Sciatic nerve (tissue), 2 donors: ENCODE measurements at regions not wholly inside any gene's neighbourhood (a gene's known extent, or its start where the extent isn't known, plus 50 kb on each side); places are given as distances from the start of the nearest gene placed in this dataset.

Experiments
- ATAC-seq: fragments of 200-7000 bp; cut with Tn5 transposase; one replicate; pipeline ENCODE4 v1.9.1; 2020; ENCODE audit warnings: mild to moderate bottlenecking, moderate library complexity
- DNase-seq: peaks from one replicate; pipeline ENCODE4 v3.0.0-alpha.2; 2020; ENCODE audit warnings: low spot score
- intact Hi-C: fragments of 100-400 bp; cut with DNase I; formaldehyde crosslinking; loops from one replicate; pipeline ENCODE4 v1.14.2; 2022
- donor health status: DM: no; HTN: no; CAD: no.
- donor health status: DM: no; HTN: no; CAD: no.

DNA sequence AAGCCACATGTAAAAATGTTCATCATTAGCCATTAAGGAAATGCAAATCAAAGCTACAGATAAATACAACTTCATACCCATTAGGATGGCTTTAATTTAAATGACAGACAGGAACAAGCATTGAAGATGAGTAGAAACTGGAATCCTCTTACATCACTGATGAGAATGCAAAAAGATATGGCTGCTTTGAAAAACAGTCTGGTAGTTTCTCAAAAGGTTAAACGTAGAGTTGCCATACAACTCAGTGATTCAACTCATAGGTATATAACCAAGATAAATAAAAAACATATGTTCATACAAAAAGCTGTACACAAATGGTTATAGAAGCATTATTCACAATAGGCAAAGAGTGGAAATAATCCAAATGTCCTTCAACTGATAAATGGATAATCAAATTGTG, 228.8 kb upstream of the ZNF462 start:
- no peak for ATAC-seq
- intact Hi-C loops: loop anchor here (2.0 kb wide), 1 partner anchor 17 kb away; no protein-coding TSS in a partner anchor
- no peak for DNase-seq

DNA sequence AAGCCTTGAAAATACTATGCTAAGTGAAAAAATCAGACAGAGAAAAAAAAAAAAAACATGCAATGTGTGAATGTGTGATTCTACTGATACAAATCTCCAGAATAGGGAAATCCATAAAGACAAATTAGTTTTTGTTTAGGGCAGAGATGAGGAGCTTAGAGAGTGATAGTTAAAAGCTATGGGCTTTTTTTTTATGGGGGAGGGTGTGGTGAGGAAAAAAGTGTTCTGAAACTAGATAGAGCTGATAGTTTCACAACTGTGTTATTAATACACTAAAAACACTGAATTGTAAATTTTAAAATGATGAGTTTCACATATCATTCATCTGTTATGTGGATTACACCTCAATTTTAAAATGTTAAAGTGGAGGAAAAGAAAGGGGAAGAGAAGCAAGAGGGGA, 228.3 kb upstream of the ZNF462 start:
- DNase-seq (no peak), ATAC-seq (no peak)
- intact Hi-C loops: loop anchor here (2.0 kb wide), 1 partner anchor 18 kb away; no protein-coding TSS in a partner anchor

DNA sequence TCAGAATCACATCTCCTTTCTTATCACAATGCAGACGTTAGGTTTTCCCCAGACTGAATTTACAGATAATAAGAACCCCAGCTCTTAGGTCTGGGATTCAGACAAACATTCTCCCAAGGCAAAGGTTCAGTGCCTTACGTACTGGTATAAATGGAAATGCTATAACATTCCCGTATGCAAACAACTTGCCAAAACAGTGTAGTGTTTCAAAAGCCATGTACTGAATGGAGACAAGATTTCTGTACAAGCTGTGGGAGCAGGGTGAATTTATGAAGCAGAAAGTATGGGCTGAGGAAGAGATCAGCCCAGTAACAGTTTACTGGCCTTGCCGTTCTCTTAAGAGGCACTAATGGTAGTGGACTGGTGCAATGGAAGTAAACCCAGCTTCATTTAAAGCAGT, 225.5 kb upstream of the ZNF462 start:
- intact Hi-C loops: no loop called here
- ATAC-seq: no peak
- DNase-seq: no peak

DNA sequence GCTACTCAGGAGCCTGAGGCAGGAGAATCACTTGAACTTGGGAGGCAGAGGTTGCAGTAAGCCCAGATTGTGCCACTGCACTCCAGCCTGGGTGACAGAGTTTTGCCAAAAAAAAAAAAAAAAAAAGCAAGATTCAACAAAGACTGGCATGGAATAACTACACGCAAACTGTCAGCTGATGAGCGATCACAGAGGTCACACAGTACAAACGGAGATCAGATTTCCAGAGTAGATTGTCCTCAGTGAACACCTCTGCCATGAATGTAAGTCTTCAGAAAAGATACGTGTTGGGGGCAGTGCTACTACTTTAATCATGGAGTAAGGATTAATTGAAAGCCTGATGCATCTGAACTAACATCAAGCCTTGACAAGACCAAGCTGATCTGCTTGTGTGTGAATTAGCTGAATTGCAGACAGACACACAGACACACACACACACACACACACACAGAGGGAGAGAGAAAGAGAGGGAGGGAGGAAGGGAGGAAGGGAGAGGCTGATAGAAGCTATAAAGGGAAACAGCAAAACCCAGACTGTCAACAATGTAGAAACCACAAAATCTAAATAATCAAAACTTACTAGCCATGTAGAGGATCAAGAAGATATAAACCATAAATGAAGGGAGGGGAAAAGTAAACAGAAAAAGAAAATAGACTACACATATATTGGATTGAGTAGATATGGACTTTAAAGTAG, 222.9 kb upstream of the ZNF462 start:
- DNase-seq: no peak
- ATAC-seq: no peak
- intact Hi-C loops: no loop called here

DNA sequence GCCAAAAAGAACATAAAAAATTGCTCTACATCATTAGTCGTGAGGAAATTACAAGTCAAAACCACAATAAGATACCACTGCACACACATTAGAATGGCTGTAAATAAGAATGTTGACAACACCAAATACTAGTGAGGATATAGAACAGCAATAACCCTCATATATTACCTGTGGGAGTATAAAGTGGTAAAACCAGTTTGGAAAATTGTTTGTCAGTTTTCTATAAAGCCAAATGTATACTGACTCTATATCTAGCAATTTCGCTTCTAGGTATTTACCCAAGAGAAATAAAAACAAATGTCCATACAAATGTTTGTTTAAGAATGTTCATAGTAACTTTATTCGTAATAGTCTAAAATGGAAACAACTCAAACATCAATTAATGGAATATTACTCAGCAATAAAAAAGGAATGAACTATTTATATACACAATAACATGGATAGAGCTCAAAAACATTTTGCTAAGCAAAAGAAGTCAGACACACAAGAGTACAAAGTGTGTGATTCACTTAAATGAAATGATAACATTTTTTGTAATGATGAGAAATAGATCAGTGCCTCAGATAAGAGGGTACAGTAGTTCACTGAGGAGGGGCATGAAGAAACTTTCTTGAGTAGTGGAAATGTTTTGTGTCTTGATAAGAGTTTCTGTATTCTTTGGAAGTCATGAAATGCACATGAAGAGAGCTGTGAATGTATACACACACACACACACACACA, 219.6 kb upstream of the ZNF462 start:
- DNase-seq: no peak
- ATAC-seq: no peak
- intact Hi-C loops: no loop called here

DNA sequence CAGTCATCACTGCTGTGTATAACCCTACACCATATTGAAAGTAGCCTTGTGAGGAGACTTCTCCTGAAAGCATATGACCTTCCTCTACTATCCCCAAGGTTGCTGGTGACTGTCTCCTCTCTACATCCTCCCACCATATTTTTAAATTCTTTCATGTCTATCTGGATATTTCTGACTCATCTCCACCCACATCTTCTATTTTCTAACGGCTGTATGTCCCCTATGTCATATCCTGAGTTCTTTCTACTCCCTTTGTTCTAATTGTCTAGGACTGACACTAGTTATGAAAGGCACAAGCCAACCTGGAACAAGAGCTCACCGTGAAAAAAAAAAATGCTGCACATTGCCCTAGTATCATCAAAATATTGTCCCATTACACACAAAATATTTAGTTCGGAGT, 218.3 kb upstream of the ZNF462 start:
- ATAC-seq: no peak
- intact Hi-C loops: no loop called here
- DNase-seq: no peak

DNA sequence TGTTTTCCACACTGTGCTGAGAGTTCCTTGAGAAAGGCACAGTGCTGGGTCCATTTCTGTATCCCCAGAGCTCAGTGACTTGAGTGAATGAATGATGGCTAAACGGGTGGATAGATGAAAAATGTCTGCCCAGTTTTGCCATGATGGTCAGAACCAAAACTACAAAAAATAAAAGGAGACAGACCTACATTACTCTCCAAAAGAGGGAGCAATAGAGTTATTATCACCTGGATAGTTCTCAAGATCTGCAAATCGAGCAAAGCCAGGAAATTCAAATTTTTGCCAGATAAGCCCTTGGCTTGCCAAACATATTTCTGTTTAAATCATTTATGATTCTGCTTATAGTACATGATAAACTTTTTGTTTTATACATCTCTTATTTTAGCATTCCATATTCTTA, 214.2 kb upstream of the ZNF462 start:
- intact Hi-C loops: no loop called here
- no peak for ATAC-seq

DNA sequence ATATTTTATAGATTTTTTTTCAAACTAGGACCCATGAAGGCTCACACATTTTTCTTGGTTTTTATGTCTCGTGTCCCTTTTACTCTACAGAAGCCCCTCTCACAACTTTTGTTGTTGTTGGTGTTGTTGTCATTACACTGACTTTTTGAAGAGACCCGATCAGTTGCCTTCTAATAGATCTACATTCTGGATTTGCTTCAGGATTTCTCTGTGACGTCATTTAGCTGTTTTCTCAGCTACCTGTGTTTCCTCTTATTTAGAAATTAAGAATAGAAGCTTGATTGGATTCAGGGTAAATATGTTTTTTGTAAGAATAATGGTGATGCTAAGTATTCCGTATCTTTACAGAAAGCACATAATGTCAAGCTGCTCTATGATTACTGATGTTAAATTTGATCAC, 213.3 kb upstream of the ZNF462 start:
- no peak for ATAC-seq
- intact Hi-C loops: no loop called here
- DNase-seq: no peak

More for the DNA sequence above, 214.2 kb upstream of the ZNF462 start:
- DNase-seq: no peak

DNA sequence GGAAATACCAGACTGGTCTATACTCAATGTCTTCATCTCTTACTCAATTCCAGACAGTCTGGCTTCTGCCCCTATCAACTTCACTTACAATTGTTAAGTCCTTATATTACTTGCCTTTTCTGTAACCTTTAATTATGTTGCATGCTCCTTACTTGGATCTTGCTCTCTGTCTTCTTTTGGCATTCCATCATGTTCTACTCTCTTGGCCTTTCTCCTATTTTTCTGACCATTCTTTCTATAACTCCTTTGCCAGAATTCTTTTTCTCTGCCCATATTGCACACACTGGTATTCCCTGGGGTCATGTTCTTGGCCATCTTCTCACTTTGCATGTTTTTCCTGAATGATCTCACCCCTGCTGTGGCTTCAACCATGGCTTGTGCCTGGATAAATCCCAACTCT, 209.8 kb upstream of the ZNF462 start:
- DNase-seq: no peak
- ATAC-seq: peak; percentile 79
- intact Hi-C loops: no loop called here

DNA sequence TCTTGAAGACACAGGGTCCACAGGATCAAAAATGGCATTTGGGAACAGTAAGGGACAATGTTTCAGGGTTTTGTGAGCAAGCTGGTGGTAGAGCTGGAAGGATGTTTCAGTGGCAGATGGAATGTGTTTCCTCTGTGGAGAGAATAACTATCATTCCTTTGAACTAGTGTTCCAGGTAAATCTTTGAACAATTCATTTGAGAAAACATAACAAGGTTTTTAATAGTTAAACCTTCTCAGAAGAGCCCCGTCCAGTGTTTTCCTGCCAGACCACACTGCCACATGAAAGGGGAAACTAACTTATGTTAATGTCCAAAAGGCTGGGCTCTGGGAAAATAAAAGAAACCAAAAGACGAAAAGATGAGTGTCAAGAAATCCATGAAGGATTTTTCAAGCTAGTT, 207.0 kb upstream of the ZNF462 start:
- no peak for ATAC-seq
- intact Hi-C loops: no loop called here
- DNase-seq: no peak

DNA sequence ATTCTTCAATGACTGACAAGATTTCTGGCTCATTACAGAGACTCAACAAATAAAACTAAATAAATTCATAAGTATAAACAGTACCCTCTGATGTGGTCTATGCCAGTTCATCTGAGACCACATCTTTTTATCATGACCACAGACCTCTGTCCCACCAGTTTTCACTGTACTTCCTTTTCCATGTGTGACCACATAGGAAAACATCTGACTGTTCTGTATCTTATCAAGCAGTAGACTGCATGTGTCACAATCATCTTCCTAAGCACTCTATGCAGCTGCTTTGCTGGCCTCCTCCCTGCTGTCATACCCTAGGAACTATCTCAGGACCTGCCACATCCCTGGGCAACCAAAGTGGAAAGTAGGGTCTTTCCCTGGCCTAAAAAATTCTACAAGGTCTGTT, 205.0 kb upstream of the ZNF462 start:
- DNase-seq (no peak), ATAC-seq (no peak)
- intact Hi-C loops: no loop called here

DNA sequence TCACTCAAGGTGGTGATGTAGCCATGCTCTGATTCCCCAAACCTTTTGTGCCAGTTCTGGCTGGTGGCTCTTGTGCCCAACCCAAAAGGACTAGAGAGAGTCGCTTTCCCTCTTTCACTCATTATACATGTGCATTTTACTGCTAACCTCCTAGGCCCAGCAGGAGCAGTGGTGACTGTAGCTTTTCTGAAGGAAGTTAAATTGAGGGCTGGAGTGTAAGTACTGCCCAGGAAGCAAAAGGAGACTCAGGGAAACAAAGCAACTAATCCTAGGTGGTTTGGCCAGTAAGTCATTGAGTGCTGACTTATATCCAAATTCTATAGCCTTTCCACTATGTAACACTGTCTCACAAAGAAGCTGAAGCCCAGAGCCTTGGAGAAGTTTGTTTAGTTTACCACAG, 194.4 kb upstream of the ZNF462 start:
- intact Hi-C loops: no loop called here
- DNase-seq (no peak), ATAC-seq (no peak)

DNA sequence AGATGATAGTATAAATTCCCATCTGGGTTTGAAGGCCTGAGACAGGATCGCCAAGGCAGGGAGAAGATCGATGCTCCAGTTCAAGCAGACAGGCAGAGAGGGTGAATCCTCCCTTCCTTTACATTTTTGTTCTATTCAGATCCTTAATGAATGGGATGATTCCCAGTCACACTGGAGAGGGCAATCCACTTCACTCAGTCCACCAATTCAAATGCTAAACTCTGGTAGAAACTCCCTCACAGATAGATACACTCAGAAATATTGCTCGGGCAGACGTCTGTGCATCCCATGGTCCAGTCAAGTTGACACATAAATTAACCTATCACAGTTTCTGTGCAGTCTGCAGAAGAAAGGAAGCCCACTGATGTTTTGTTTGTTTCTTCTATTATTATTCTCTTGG, 193.1 kb upstream of the ZNF462 start:
- intact Hi-C loops: no loop called here
- no peak for ATAC-seq
- no peak for DNase-seq

DNA sequence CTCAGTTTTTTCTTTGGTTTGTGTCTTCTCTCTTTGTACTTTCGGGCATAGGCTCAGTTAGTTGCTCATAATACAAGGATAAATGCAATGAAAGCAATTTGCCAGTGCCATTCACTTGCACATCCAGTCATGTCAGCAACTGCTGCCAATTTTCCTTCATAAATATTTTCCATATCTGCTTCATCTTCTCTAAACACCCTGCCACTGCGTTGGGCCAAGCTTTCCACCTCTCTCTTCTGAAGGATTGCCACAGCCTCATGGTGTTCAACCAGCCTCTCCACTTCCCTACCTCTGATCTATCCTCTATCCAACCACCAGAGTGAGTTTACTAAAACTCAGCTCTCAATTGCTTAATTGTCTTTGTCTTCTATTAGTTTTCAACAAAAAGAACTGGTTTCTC, 192.5 kb upstream of the ZNF462 start:
- intact Hi-C loops: no loop called here
- no peak for ATAC-seq
- DNase-seq: no peak

DNA sequence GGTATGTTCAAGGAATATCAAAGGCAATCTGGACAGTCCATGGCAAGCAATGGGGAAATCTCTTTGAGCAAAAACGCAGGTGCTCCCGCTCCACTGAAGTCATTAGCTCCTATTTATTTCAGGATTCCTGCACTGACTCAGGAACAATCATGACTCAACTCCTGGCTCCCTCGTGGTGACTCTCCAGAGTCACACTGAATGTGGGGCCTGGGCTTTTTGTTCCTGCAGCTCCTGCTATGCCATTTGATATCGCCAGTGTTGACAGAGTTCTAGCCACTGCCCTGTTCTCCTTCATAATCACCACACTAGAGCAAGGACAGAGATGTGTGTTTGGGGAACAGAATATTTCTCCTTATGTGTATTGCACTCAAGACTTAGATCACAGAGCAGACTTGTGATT, 187.2 kb upstream of the ZNF462 start:
- ATAC-seq: no peak
- intact Hi-C loops: no loop called here
- DNase-seq: no peak

DNA sequence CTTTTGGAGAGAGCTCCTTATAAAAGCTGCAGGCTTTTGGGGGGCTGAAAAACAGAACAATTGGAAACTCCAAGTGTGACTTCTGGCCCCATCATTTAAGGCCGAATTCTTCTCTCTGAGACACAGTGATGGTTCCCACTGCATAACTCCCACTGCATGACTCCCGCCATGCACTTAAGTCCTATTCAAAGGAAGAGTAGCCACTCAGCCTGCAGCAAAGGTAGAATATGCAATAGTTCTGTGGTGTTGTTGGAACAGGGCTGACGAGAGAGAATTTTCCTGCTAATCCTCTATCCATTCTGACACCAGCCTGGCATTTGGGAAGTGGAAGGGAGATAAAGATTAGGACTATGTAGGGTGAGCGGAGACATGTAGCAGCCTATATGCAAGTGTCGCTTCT, 185.6 kb upstream of the ZNF462 start:
- ATAC-seq (no peak), DNase-seq (no peak)
- intact Hi-C loops: no loop called here

DNA sequence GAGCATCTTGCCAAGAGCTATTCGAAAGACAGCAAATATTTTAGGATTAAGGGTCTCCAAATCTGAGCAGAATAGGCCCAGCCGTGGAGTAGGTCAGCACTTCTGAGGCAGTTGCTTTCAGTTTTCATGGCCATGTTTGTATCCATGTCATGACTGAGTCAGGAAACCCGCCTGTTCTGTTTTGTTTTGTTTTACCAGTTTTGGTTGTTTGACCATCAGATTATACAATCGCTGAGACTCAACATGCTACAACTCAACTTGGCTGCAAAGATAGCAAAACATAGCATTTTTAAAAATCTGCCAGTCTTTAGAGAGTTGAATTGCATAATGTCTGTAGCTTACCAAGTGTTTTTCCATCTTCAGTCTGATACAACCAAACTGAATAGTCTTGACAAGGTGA, 185.1 kb upstream of the ZNF462 start:
- DNase-seq (no peak), ATAC-seq (no peak)
- intact Hi-C loops: no loop called here

DNA sequence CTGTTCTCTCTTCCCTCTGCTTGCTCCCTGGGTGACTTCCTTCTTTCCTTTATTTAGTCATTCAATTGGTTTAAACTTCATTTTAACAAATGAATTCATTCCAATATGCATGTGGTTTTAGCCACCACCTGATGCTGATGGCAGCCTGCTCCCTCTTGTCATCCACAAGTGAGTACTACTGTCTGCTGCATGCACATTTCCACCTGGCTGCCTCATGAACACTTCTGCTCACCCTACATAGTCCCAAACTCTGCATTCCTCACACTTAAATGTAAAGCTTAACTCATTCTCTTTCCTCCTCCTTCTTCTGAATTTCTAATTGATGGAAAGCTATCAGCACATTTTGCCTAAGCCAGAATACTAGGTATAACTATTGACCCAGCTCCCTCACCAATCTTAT, 184.7 kb upstream of the ZNF462 start:
- no peak for DNase-seq
- intact Hi-C loops: no loop called here
- ATAC-seq: no peak

DNA sequence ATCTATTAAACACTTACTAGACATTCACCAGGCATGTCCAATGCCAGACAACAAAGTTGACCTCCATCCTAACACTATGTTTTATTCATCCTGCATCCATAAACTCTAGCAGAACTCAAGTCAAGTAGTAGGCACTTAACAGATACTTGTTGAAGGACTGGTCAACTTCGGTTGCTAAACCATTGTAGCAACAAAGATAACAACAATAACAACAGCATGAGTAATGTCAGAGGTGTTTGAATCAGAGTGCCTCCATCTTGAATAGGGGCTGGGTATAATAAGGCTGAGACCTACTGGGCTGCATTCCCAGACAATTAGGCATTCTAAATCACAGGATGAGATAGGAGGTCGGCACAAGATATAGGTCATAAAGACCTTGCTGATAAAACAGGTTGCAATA, 180.5 kb upstream of the ZNF462 start:
- no peak for ATAC-seq
- no peak for DNase-seq
- intact Hi-C loops: no loop called here

DNA sequence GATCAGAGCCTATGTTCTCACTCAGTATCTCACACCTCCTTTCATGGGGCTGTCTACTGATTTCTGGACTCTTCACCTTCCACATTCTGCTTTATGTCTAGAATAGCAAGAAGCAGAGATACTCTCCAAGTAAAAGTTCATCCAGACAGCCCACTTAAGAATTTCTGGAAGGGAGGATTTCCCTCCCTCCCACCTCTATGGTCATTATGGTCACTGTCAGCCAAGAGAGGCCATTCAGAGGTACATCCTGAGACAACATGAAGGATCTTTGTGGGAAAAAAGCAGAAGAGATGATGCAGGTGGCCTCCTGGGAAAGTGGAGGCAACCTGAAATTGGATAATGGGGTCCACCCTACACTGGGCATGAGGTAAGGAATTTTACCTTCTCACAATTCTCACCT, 179.5 kb upstream of the ZNF462 start:
- DNase-seq (no peak), ATAC-seq (no peak)
- intact Hi-C loops: no loop called here
